Endodermal cell (in vitro differentiated cells): ENCODE measurements at regions not wholly inside any gene's neighbourhood (a gene's known extent, or its start where the extent isn't known, plus 50 kb on each side); places are given as distances from the start of the nearest gene placed in this dataset.
A peak's percentile ranks its signal among the peaks of the same experiment; 100 is the strongest.

Experiments
- DNase-seq: peaks from one replicate; pipeline ENCODE4 v3.0.0-alpha.2; 2017
- H3K27ac ChIP-seq: 2 replicates; pipeline ENCODE4 v1.5.1; 2013; ENCODE audit warnings: mild to moderate bottlenecking, low read depth, low read length, moderate library complexity
- H3K27me3 ChIP-seq: 2 replicates; pipeline ENCODE4 v1.6.1; 2013; ENCODE audit warnings: mild to moderate bottlenecking, low read length, moderate library complexity; ENCODE audit not compliant: insufficient read depth, control insufficient read depth, poor library complexity, severe bottlenecking
- H3K36me3 ChIP-seq: 2 replicates; pipeline ENCODE4 v1.7.0; 2013; ENCODE audit warnings: mild to moderate bottlenecking, low read length, moderate library complexity; ENCODE audit not compliant: control insufficient read depth, insufficient read depth
- H3K4me1 ChIP-seq: one replicate; pipeline ENCODE4 v1.7.0; 2013; ENCODE audit warnings: low read length; ENCODE audit not compliant: control insufficient read depth, insufficient read depth
- H3K4me3 ChIP-seq: 2 replicates; pipeline ENCODE4 v1.5.1; 2013; ENCODE audit warnings: mild to moderate bottlenecking, low read length, moderate library complexity
- H3K9ac ChIP-seq: 2 replicates; pipeline ENCODE4 v1.6.1; 2013; ENCODE audit warnings: mild to moderate bottlenecking, low read length, moderate library complexity; ENCODE audit not compliant: poor library complexity, severe bottlenecking; ENCODE audit errors: extremely low read depth
- H3K9me3 ChIP-seq: 2 replicates; pipeline ENCODE4 v1.6.1; 2013; ENCODE audit warnings: mild to moderate bottlenecking, low read length, moderate library complexity; ENCODE audit not compliant: control insufficient read depth
- H3K27ac Mint-ChIP-seq: 2 replicates; pipeline ENCODE4 v1.8.0; 2020; ENCODE audit warnings: mixed read lengths
- H3K27me3 Mint-ChIP-seq: 2 replicates; pipeline ENCODE4 v1.8.0; 2021; ENCODE audit warnings: mild to moderate bottlenecking, mixed read lengths; ENCODE audit not compliant: insufficient read depth
- H3K36me3 Mint-ChIP-seq: 2 replicates; pipeline ENCODE4 v1.8.0; 2020; ENCODE audit warnings: low read depth, mixed read lengths
- H3K4me1 Mint-ChIP-seq: 2 replicates; pipeline ENCODE4 v1.8.0; 2020; ENCODE audit warnings: mixed read lengths
- H3K4me3 Mint-ChIP-seq: 2 replicates; pipeline ENCODE4 v1.8.0; 2020; ENCODE audit warnings: mild to moderate bottlenecking, moderate library complexity, mixed read lengths
- H3K9me3 Mint-ChIP-seq: 2 replicates; pipeline ENCODE4 v1.8.0; 2020; ENCODE audit warnings: mild to moderate bottlenecking, mixed read lengths
- WGBS, 2 experiments: methylation state at CpG; one replicate each; pipeline versions ENCODE4 v1.1.5 to v1.1.7; 2013; ENCODE audit warnings: missing lambda C conversion rate in 2 of 2, mixed read lengths in 1 of 2; ENCODE audit not compliant: insufficient coverage in 1 of 2, insufficient read length in 1 of 2; 5-methylcytosine and 5-hydroxymethylcytosine counted together
- TF ChIP-seq, protein P1 (sequence below): fragments of 200-600 bp; sonication (generic); conservative IDR thresholded peaks from 2 replicates; pipeline ENCODE4 v1.5.0; 2021; ENCODE audit warnings: antibody characterized with exemption, mild to moderate bottlenecking

GRCh38 chr10:55449981-55450380 is 649.0 kb upstream of the PCDH15 start:
- no peak overlapping the region for H3K4me3 ChIP-seq
- H3K4me1 ChIP-seq, result no peaks in the 10 kb centered on the region
- 86% methylated on average over 1 of the region's 2 CpGs; no CpG with 5 or more reads in 1 of the 2 experiments for WGBS, 2 experiments
- H3K27me3 Mint-ChIP-seq, result no peaks in the 10 kb centered on the region
- H3K9me3 Mint-ChIP-seq, result no peaks in the 10 kb centered on the region
- no peaks in the 10 kb centered on the region for H3K9me3 ChIP-seq
- H3K36me3 Mint-ChIP-seq, result no peaks in the 10 kb centered on the region
- no peaks in the 10 kb centered on the region for H3K27me3 ChIP-seq
- no peaks in the 10 kb centered on the region for H3K4me1 Mint-ChIP-seq
- no peak overlapping the region for H3K27ac ChIP-seq
- no peak overlapping the region for H3K27ac Mint-ChIP-seq
- H3K9ac ChIP-seq, result no peak overlapping the region
- H3K36me3 ChIP-seq, result no peaks in the 10 kb centered on the region
- no peak for DNase-seq
- no peak overlapping the region for H3K4me3 Mint-ChIP-seq
- TF ChIP-seq, protein P1, sequence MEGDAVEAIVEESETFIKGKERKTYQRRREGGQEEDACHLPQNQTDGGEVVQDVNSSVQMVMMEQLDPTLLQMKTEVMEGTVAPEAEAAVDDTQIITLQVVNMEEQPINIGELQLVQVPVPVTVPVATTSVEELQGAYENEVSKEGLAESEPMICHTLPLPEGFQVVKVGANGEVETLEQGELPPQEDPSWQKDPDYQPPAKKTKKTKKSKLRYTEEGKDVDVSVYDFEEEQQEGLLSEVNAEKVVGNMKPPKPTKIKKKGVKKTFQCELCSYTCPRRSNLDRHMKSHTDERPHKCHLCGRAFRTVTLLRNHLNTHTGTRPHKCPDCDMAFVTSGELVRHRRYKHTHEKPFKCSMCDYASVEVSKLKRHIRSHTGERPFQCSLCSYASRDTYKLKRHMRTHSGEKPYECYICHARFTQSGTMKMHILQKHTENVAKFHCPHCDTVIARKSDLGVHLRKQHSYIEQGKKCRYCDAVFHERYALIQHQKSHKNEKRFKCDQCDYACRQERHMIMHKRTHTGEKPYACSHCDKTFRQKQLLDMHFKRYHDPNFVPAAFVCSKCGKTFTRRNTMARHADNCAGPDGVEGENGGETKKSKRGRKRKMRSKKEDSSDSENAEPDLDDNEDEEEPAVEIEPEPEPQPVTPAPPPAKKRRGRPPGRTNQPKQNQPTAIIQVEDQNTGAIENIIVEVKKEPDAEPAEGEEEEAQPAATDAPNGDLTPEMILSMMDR, result no peak

GRCh38 chr10:55446441-55447002 is 645.5 kb upstream of the PCDH15 start:
- no peak overlapping the region for H3K27ac Mint-ChIP-seq
- no peaks in the 10 kb centered on the region for H3K4me1 Mint-ChIP-seq
- Histone ChIP-seq H3K27ac (no peak overlapping the region), H3K4me1 (no peaks in the 10 kb centered on the region), H3K27me3 (no peaks in the 10 kb centered on the region), H3K9ac (no peak overlapping the region), H3K4me3 (no peak overlapping the region), H3K36me3 (no peaks in the 10 kb centered on the region), H3K9me3 (no peaks in the 10 kb centered on the region)
- no peak overlapping the region for H3K4me3 Mint-ChIP-seq
- no peaks in the 10 kb centered on the region for H3K9me3 Mint-ChIP-seq
- no peaks in the 10 kb centered on the region for H3K36me3 Mint-ChIP-seq
- DNase-seq, result no peak
- TF ChIP-seq, protein P1, result no peak
- H3K27me3 Mint-ChIP-seq, result no peaks in the 10 kb centered on the region
- WGBS, 2 experiments, result 89 to 100% methylated on average over 2 to 5 of the region's 5 CpGs

DNA sequence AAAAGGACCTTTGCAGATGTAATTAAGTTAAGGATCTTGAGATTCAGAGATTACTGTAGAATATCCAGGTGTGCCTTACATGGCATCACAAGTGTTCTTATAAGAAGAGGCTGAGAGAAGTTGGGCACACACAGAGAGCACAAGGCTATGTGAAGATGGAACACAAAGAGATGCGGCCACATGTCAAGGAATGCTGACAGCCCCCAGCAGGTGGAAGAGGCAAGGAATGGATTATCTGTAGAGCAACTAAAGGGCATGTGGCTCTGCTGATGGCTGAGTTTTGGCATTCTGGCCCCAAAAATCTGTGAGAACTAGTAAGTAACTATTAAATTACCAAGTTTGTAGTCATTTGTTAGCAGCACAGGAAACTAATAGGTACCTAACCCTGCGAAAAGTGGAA is 640.7 kb upstream of the PCDH15 start:
- Histone ChIP-seq H3K9me3 (no peaks in the 10 kb centered on the region), H3K4me3 (no peak overlapping the region), H3K27me3 (no peaks in the 10 kb centered on the region), H3K4me1 (no peaks in the 10 kb centered on the region), H3K27ac (no peak overlapping the region), H3K9ac (no peak overlapping the region), H3K36me3 (no peaks in the 10 kb centered on the region)
- 83 to 96% methylated on average over 2 of the region's 2 CpGs for WGBS, 2 experiments
- Mint-ChIP-seq H3K27me3 (no peaks in the 10 kb centered on the region), H3K27ac (no peak overlapping the region), H3K4me3 (no peak overlapping the region), H3K4me1 (no peaks in the 10 kb centered on the region), H3K36me3 (no peaks in the 10 kb centered on the region), H3K9me3 (no peaks in the 10 kb centered on the region)
- TF ChIP-seq, protein P1, result no peak
- DNase-seq, result peak; percentile 55
